ENCODE measurements at regions not wholly inside any gene's neighbourhood (a gene's known extent, or its start where the extent isn't known, plus 50 kb on each side); places are given as distances from the start of the nearest gene placed in this dataset.
"Not testable (repeated sequence)": the region's sequence is repeated elsewhere in the genome, so short reads cannot be mapped to it uniquely, and the experiment has no call there.

- intact Hi-C loops (cut with micrococcal nuclease): no loop called here
- H3K27me3 ChIP-seq (ENCODE audit: low read depth): peaks cover 3% of the 10 kb centered on the region
- H3K36me3 ChIP-seq: no peaks in the 10 kb centered on the region
- no peak for DNase-seq
- TF ChIP-seq CTCF (IDR thresholded peaks at IDR 0.05; ENCODE audit: borderline replicate concordance): no peak
- no peak overlapping the region for H3K4me3 ChIP-seq
- H3K27ac ChIP-seq (replicated peaks): no peak overlapping the region
- no peaks in the 10 kb centered on the region for H3K4me1 ChIP-seq
- H3K9me3 ChIP-seq (replicated peaks): peaks cover 20% of the 10 kb centered on the region
Observed at GRCh38 chr10:32217216-32217615, 129.7 kb downstream of the EPC1 start.

GRCh38 chr10:32213838-32214237 lies 133.1 kb downstream of the EPC1 start:
- H3K4me3 ChIP-seq; H3K27me3 ChIP-seq (ENCODE audit: low read depth); intact Hi-C loops (cut with micrococcal nuclease); H3K27ac ChIP-seq (replicated peaks); H3K9me3 ChIP-seq (replicated peaks); H3K36me3 ChIP-seq; H3K4me1 ChIP-seq; DNase-seq: not testable (repeated sequence)

GRCh38 chr10:32211046-32211363 lies 136.0 kb downstream of the EPC1 start:
- no peaks in the 10 kb centered on the region for H3K9me3 ChIP-seq (replicated peaks)
- no peak for DNase-seq
- H3K36me3 ChIP-seq: no peaks in the 10 kb centered on the region
- no peak overlapping the region for H3K4me3 ChIP-seq
- no peak overlapping the region for H3K27ac ChIP-seq (replicated peaks)
- TF ChIP-seq CTCF (IDR thresholded peaks at IDR 0.05; ENCODE audit: borderline replicate concordance): no peak
- H3K27me3 ChIP-seq (ENCODE audit: low read depth): peaks cover 3% of the 10 kb centered on the region
- H3K4me1 ChIP-seq: no peaks in the 10 kb centered on the region
- intact Hi-C loops (cut with micrococcal nuclease): no loop called here

GRCh38 chr10:32210306-32211045 lies 136.5 kb downstream of the EPC1 start:
- no peaks in the 10 kb centered on the region for H3K27me3 ChIP-seq (ENCODE audit: low read depth)
- H3K4me1 ChIP-seq: no peaks in the 10 kb centered on the region
- H3K27ac ChIP-seq (replicated peaks): no peak overlapping the region
- H3K36me3 ChIP-seq: no peaks in the 10 kb centered on the region
- intact Hi-C loops (cut with micrococcal nuclease): no loop called here
- no peak overlapping the region for H3K4me3 ChIP-seq
- H3K9me3 ChIP-seq (replicated peaks): no peaks in the 10 kb centered on the region
- DNase-seq: no peak
- TF ChIP-seq CTCF (IDR thresholded peaks at IDR 0.05; ENCODE audit: borderline replicate concordance): peak; percentile 61

- intact Hi-C loops (cut with micrococcal nuclease); DNase-seq: not testable (repeated sequence)
Observed at GRCh38 chr10:32208005-32208404, 139.0 kb downstream of the EPC1 start.

GRCh38 chr10:32207544-32207943 lies 139.4 kb downstream of the EPC1 start:
- peak; percentile 31 for DNase-seq
- H3K27me3 ChIP-seq (ENCODE audit: low read depth): no peaks in the 10 kb centered on the region
- intact Hi-C loops (cut with micrococcal nuclease): no loop called here

More at GRCh38 chr10:32208005-32208404, 139.0 kb downstream of the EPC1 start:
- not testable (repeated sequence) for H3K4me1 ChIP-seq; H3K27me3 ChIP-seq (ENCODE audit: low read depth); H3K27ac ChIP-seq (replicated peaks); H3K36me3 ChIP-seq; H3K9me3 ChIP-seq (replicated peaks); H3K4me3 ChIP-seq

More at GRCh38 chr10:32207544-32207943, 139.4 kb downstream of the EPC1 start:
- no peaks in the 10 kb centered on the region for H3K36me3 ChIP-seq
- H3K27ac ChIP-seq (replicated peaks): no peak overlapping the region
- no peaks in the 10 kb centered on the region for H3K4me1 ChIP-seq
- H3K9me3 ChIP-seq (replicated peaks): peaks cover 6% of the 10 kb centered on the region
- no peak overlapping the region for H3K4me3 ChIP-seq
- TF ChIP-seq CTCF (IDR thresholded peaks at IDR 0.05; ENCODE audit: borderline replicate concordance): peak; percentile 73

All from left ventricle myocardium inferior (tissue), 1 donor.